KMS-11 (cell line): ENCODE measurements at regions not wholly inside any gene's neighbourhood (a gene's known extent, or its start where the extent isn't known, plus 50 kb on each side); places are given as distances from the start of the nearest gene placed in this dataset.

ENCODE experiments used
- H2AFZ ChIP-seq: fragments of 200-600 bp; sonication (generic); 2 replicates; pipeline ENCODE4 v1.6.1; 2016; ENCODE audit warnings: antibody characterized with exemption, mixed run types, low read depth
- H3K27ac ChIP-seq: fragments of 200-600 bp; sonication (generic); 2 replicates; pipeline ENCODE4 v1.6.1; 2016; ENCODE audit warnings: mild to moderate bottlenecking, mixed run types
- H3K27me3 ChIP-seq: fragments of 200-600 bp; sonication (generic); 2 replicates; pipeline ENCODE4 v1.6.1; 2017; ENCODE audit warnings: mild to moderate bottlenecking, low read depth, mixed run types, moderate library complexity; ENCODE audit not compliant: insufficient read depth
- H3K36me3 ChIP-seq: fragments of 200-600 bp; sonication (generic); 2 replicates; pipeline ENCODE4 v1.6.1; 2017; ENCODE audit warnings: mild to moderate bottlenecking, mixed run types; ENCODE audit not compliant: insufficient read depth
- H3K4me1 ChIP-seq: fragments of 200-600 bp; sonication (generic); 2 replicates; pipeline ENCODE4 v1.6.1; 2016; ENCODE audit warnings: mild to moderate bottlenecking, low read depth, mixed run types; ENCODE audit not compliant: poor library complexity, severe bottlenecking
- H3K4me2 ChIP-seq: fragments of 200-600 bp; sonication (generic); 2 replicates; pipeline ENCODE4 v1.7.0; 2016; ENCODE audit warnings: mild to moderate bottlenecking, mixed run types
- H3K4me3 ChIP-seq: fragments of 200-600 bp; sonication (generic); IDR thresholded peaks from 2 replicates; pipeline ENCODE4 v1.6.1; 2017; ENCODE audit warnings: low read depth, low read length, mixed read lengths; ENCODE audit not compliant: insufficient read depth
- H3K79me2 ChIP-seq: fragments of 200-600 bp; sonication (generic); 2 replicates; pipeline ENCODE4 v1.6.1; 2016; ENCODE audit warnings: low read depth, mixed run types; ENCODE audit not compliant: insufficient read depth
- H3K9ac ChIP-seq: fragments of 200-600 bp; sonication (generic); 2 replicates; pipeline ENCODE4 v1.6.1; 2016; ENCODE audit warnings: mild to moderate bottlenecking, mixed run types
- H4K20me1 ChIP-seq: fragments of 200-600 bp; sonication (generic); 2 replicates; pipeline ENCODE4 v1.6.1; 2016; ENCODE audit warnings: mild to moderate bottlenecking, mixed run types; ENCODE audit not compliant: insufficient read depth
- CTCF ChIP-seq: fragments of 200-600 bp; sonication (generic); conservative IDR thresholded peaks from 2 replicates; pipeline ENCODE4 v1.6.1; 2017; ENCODE audit warnings: low read depth, mild to moderate bottlenecking, antibody characterized with exemption, low read length, moderate library complexity, mixed read lengths

- Histone ChIP-seq H3K36me3 (no peaks in the 10 kb centered on the region), H3K79me2 (no peaks in the 10 kb centered on the region), H3K9ac (no peak overlapping the region), H3K4me3 (no peak overlapping the region), H3K4me1 (no peaks in the 10 kb centered on the region), H3K4me2 (no peak overlapping the region), H2AFZ (no peak overlapping the region), H3K27me3 (no peaks in the 10 kb centered on the region), H3K27ac (no peak overlapping the region), H4K20me1 (no peaks in the 10 kb centered on the region)
- TF ChIP-seq CTCF, result no peak
These were observed 205.8 kb downstream of the FNDC1 start for GRCh38 chr6:159375014-159375413.

GRCh38 chr6:159373670-159374069 lies 204.5 kb downstream of the FNDC1 start:
- no peak for TF ChIP-seq CTCF
- no peaks in the 10 kb centered on the region for H4K20me1 ChIP-seq

GRCh38 chr6:159372333-159372732 lies 203.1 kb downstream of the FNDC1 start:
- Histone ChIP-seq H3K9ac (no peak overlapping the region), H3K27ac (no peak overlapping the region), H2AFZ (no peak overlapping the region), H3K4me3 (no peak overlapping the region), H4K20me1 (no peaks in the 10 kb centered on the region), H3K79me2 (no peaks in the 10 kb centered on the region), H3K36me3 (no peaks in the 10 kb centered on the region), H3K4me1 (no peaks in the 10 kb centered on the region), H3K27me3 (no peaks in the 10 kb centered on the region), H3K4me2 (no peak overlapping the region)
- no peak for TF ChIP-seq CTCF

More at GRCh38 chr6:159373670-159374069, 204.5 kb downstream of the FNDC1 start:
- no peak overlapping the region for H2AFZ ChIP-seq
- no peak overlapping the region for H3K4me3 ChIP-seq
- H3K79me2 ChIP-seq, result no peaks in the 10 kb centered on the region
- H3K27me3 ChIP-seq, result no peaks in the 10 kb centered on the region
- H3K4me1 ChIP-seq, result no peaks in the 10 kb centered on the region
- H3K9ac ChIP-seq, result no peak overlapping the region
- no peak overlapping the region for H3K27ac ChIP-seq
- no peaks in the 10 kb centered on the region for H3K36me3 ChIP-seq
- H3K4me2 ChIP-seq, result no peak overlapping the region

GRCh38 chr6:159360306-159360705 lies 191.1 kb downstream of the FNDC1 start:
- Histone ChIP-seq H4K20me1 (no peaks in the 10 kb centered on the region), H3K27ac (no peak overlapping the region), H3K36me3 (no peaks in the 10 kb centered on the region), H3K79me2 (no peaks in the 10 kb centered on the region), H3K4me3 (no peak overlapping the region), H2AFZ (no peak overlapping the region), H3K4me2 (no peak overlapping the region), H3K4me1 (no peaks in the 10 kb centered on the region), H3K27me3 (no peaks in the 10 kb centered on the region), H3K9ac (no peak overlapping the region)
- no peak for TF ChIP-seq CTCF
